ENCODE measurements at regions not wholly inside any gene's neighbourhood (a gene's known extent, or its start where the extent isn't known, plus 50 kb on each side); places are given as distances from the start of the nearest gene placed in this dataset.

GRCh38 chr15:96538491-96538890 lies 208.0 kb downstream of the NR2F2 start:
- BruUV-seq (replicated peaks), result no TSS peak
- no peak for FAIRE-seq
- H3K36me3 ChIP-seq (ENCODE audit: control insufficient read depth in 2 of 2, extremely low read depth in 1 of 2, insufficient read depth in 2 of 2, low read length in 2 of 2), result no peaks in the 10 kb centered on the region
- H3K27me3 ChIP-seq (ENCODE audit: control insufficient read depth in 2 of 2, insufficient read depth in 2 of 2, low read length in 2 of 2), result no peaks in the 10 kb centered on the region
- no peak overlapping the region for H3K4me2 ChIP-seq (ENCODE audit: insufficient read depth, low read length)
- no peak for DNase-seq (ENCODE audit: low read depth, low spot score)
- TF ChIP-seq MYC (IDR thresholded peaks at IDR 0.05; ENCODE audit: low read depth, low read length) (no peak), EZH2 (IDR thresholded peaks at IDR 0.05; ENCODE audit: borderline replicate concordance, low read depth, low read length, severe bottlenecking) (no peak), GATA2 (IDR thresholded peaks at IDR 0.05; ENCODE audit: insufficient read depth, insufficient read length, low read depth, low read length) (no peak), JUN (IDR thresholded peaks at IDR 0.05; ENCODE audit: borderline replicate concordance, insufficient read depth, insufficient read length, low read depth) (no peak), POLR2A (IDR thresholded peaks at IDR 0.05; ENCODE audit: low read depth, low read length) (no peak), FOS (IDR thresholded peaks at IDR 0.05; ENCODE audit: borderline replicate concordance, insufficient read depth, low read length) (no peak)
- TF ChIP-seq, protein P1, sequence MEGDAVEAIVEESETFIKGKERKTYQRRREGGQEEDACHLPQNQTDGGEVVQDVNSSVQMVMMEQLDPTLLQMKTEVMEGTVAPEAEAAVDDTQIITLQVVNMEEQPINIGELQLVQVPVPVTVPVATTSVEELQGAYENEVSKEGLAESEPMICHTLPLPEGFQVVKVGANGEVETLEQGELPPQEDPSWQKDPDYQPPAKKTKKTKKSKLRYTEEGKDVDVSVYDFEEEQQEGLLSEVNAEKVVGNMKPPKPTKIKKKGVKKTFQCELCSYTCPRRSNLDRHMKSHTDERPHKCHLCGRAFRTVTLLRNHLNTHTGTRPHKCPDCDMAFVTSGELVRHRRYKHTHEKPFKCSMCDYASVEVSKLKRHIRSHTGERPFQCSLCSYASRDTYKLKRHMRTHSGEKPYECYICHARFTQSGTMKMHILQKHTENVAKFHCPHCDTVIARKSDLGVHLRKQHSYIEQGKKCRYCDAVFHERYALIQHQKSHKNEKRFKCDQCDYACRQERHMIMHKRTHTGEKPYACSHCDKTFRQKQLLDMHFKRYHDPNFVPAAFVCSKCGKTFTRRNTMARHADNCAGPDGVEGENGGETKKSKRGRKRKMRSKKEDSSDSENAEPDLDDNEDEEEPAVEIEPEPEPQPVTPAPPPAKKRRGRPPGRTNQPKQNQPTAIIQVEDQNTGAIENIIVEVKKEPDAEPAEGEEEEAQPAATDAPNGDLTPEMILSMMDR (IDR thresholded peaks at IDR 0.05; ENCODE audit: extremely low read depth in 1 of 2, insufficient read depth in 1 of 2, low read depth in 1 of 2, low read length in 2 of 2), result no peak
- POLR2A ChIA-PET, result no interaction called here
- H3K27ac ChIP-seq (ENCODE audit: insufficient read depth, low read depth, low read length), result no peak overlapping the region
- dilution Hi-C loops (cut with MboI; ENCODE audit: extremely low pct_ligation_motif_present, low sequenced_read_pairs), result no loop called here
- CTCF ChIA-PET, result interaction anchor here (1.0 kb wide), 1 partner anchor 164 kb away, joined by 3 read pairs; no protein-coding TSS in a partner anchor
- H3K4me3 ChIP-seq (replicated peaks in 1 of 3; ENCODE audit: insufficient read depth in 1 of 3, low read depth in 1 of 3, low read length in 3 of 3), result no peak overlapping the region
- H3K4me1 ChIP-seq (ENCODE audit: control insufficient read depth, extremely low read depth, insufficient read depth, low read length), result no peaks in the 10 kb centered on the region
- no peaks in the 10 kb centered on the region for H4K20me1 ChIP-seq (replicated peaks; ENCODE audit: control insufficient read depth, extremely low read depth, insufficient read depth, low read length)
- no peaks in the 10 kb centered on the region for H3K9me1 ChIP-seq (replicated peaks; ENCODE audit: control insufficient read depth, extremely low read depth, insufficient read depth, low read length)
- no peaks in the 10 kb centered on the region for H3K9me3 ChIP-seq (replicated peaks; ENCODE audit: control insufficient read depth, insufficient read depth, low read length)
- H2AFZ ChIP-seq (ENCODE audit: low read depth, low read length), result no peak overlapping the region
- H3K79me2 ChIP-seq (ENCODE audit: control insufficient read depth, insufficient read depth, low read length), result no peaks in the 10 kb centered on the region
- intact Hi-C loops (cut with micrococcal nuclease), result no loop called here
- H3K9ac ChIP-seq (replicated peaks; ENCODE audit: extremely low read depth, insufficient read depth, low read length), result no peak overlapping the region

DNA sequence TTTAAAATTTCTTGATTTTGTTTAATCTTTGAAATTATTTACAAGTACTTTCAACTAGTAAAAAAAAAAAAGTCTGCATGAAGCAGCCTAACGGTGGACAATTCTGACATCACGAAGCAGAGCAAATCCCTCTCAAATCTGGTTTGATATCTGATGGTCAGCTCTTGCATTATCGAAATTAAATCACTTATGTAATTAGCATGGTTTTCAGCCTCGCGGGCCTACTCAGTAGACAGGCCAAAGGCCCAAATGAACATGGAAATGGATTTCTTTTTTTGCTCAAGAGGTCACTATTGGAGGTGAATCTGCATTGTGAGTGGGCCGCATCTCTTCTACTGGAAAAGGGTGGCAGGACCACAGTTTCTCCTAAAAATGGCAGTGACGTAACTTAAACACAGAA lies 209.8 kb downstream of the NR2F2 start:
- no peak overlapping the region for H3K27ac ChIP-seq (ENCODE audit: insufficient read depth, low read depth, low read length)
- no peaks in the 10 kb centered on the region for H3K36me3 ChIP-seq (ENCODE audit: control insufficient read depth in 2 of 2, extremely low read depth in 1 of 2, insufficient read depth in 2 of 2, low read length in 2 of 2)
- no TSS peak for BruUV-seq (replicated peaks)
- H3K4me2 ChIP-seq (ENCODE audit: insufficient read depth, low read length), result no peak overlapping the region
- H3K4me1 ChIP-seq (ENCODE audit: control insufficient read depth, extremely low read depth, insufficient read depth, low read length), result no peaks in the 10 kb centered on the region
- ChIA-PET CTCF (no interaction called here), POLR2A (no interaction called here)
- no peak overlapping the region for H2AFZ ChIP-seq (ENCODE audit: low read depth, low read length)
- FAIRE-seq (no peak), DNase-seq (ENCODE audit: low read depth, low spot score) (no peak)
- no peaks in the 10 kb centered on the region for H3K9me3 ChIP-seq (replicated peaks; ENCODE audit: control insufficient read depth, insufficient read depth, low read length)
- no peaks in the 10 kb centered on the region for H3K79me2 ChIP-seq (ENCODE audit: control insufficient read depth, insufficient read depth, low read length)
- intact Hi-C loops (cut with micrococcal nuclease), result no loop called here
- peaks cover 0 to 2% of the 10 kb centered on the region in 2 experiments for H3K27me3 ChIP-seq (ENCODE audit: control insufficient read depth in 2 of 2, insufficient read depth in 2 of 2, low read length in 2 of 2)
- H3K9me1 ChIP-seq (replicated peaks; ENCODE audit: control insufficient read depth, extremely low read depth, insufficient read depth, low read length), result no peaks in the 10 kb centered on the region
- dilution Hi-C loops (cut with MboI; ENCODE audit: extremely low pct_ligation_motif_present, low sequenced_read_pairs), result no loop called here
- H3K9ac ChIP-seq (replicated peaks; ENCODE audit: extremely low read depth, insufficient read depth, low read length), result no peak overlapping the region
- H4K20me1 ChIP-seq (replicated peaks; ENCODE audit: control insufficient read depth, extremely low read depth, insufficient read depth, low read length), result no peaks in the 10 kb centered on the region
- TF ChIP-seq, protein P1 (IDR thresholded peaks at IDR 0.05; ENCODE audit: extremely low read depth in 1 of 2, insufficient read depth in 1 of 2, low read depth in 1 of 2, low read length in 2 of 2), result no peak
- TF ChIP-seq JUN (IDR thresholded peaks at IDR 0.05; ENCODE audit: borderline replicate concordance, insufficient read depth, insufficient read length, low read depth) (no peak), GATA2 (IDR thresholded peaks at IDR 0.05; ENCODE audit: insufficient read depth, insufficient read length, low read depth, low read length) (no peak), POLR2AphosphoS5 (IDR thresholded peaks at IDR 0.05; ENCODE audit: insufficient read depth, low read depth, low read length) (no peak), EZH2 (IDR thresholded peaks at IDR 0.05; ENCODE audit: borderline replicate concordance, low read depth, low read length, severe bottlenecking) (no peak), MAX (IDR thresholded peaks at IDR 0.05; ENCODE audit: insufficient read depth, insufficient read length) (no peak), FOS (IDR thresholded peaks at IDR 0.05; ENCODE audit: borderline replicate concordance, insufficient read depth, low read length) (no peak), POLR2A (IDR thresholded peaks at IDR 0.05; ENCODE audit: low read depth, low read length) (no peak)
- no peak overlapping the region for H3K4me3 ChIP-seq (replicated peaks in 1 of 3; ENCODE audit: insufficient read depth in 1 of 3, low read depth in 1 of 3, low read length in 3 of 3)

All from endothelial cell of umbilical vein (primary cell).